HG02938 (cell line): ENCODE measurements at regions not wholly inside any gene's neighbourhood (a gene's known extent, or its start where the extent isn't known, plus 50 kb on each side); places are given as distances from the start of the nearest gene placed in this dataset.
A peak's percentile ranks its signal among the peaks of the same experiment; 100 is the strongest.

Experiments
- ATAC-seq: cut with Tn5 transposase; IDR thresholded peaks from one replicate; pipeline ENCODE4 v1.9.1; 2021; ENCODE audit warnings: mild to moderate bottlenecking, moderate library complexity; ENCODE audit not compliant: unreplicated experiment

GRCh38 chr4:164462471-164462870 lies 291.5 kb upstream of the SMIM31 start:
- ATAC-seq: no peak

GRCh38 chr4:164464313-164464712 lies 289.6 kb upstream of the SMIM31 start:
- ATAC-seq: no peak

- no peak for ATAC-seq
These were observed 286.4 kb upstream of the SMIM31 start for GRCh38 chr4:164467493-164467892.

GRCh38 chr4:164481306-164482091 lies 272.4 kb upstream of the SMIM31 start:
- no peak for ATAC-seq

GRCh38 chr4:164482092-164482404 lies 271.9 kb upstream of the SMIM31 start:
- no peak for ATAC-seq

GRCh38 chr4:164482758-164483157 lies 271.2 kb upstream of the SMIM31 start:
- no peak for ATAC-seq

- ATAC-seq: no peak
These were observed 270.2 kb upstream of the SMIM31 start for GRCh38 chr4:164483711-164484110.

- ATAC-seq: no peak
These were observed 269.4 kb upstream of the SMIM31 start for GRCh38 chr4:164484551-164484950.

GRCh38 chr4:164485136-164485535 lies 268.8 kb upstream of the SMIM31 start:
- no peak for ATAC-seq

- ATAC-seq: no peak
These were observed 265.8 kb upstream of the SMIM31 start for GRCh38 chr4:164488114-164488513.

- ATAC-seq: no peak
These were observed 252.9 kb upstream of the SMIM31 start for GRCh38 chr4:164501074-164501473.

- no peak for ATAC-seq
These were observed 250.1 kb upstream of the SMIM31 start for GRCh38 chr4:164503874-164504273.

- ATAC-seq: no peak
These were observed 245.8 kb upstream of the SMIM31 start for GRCh38 chr4:164508097-164508496.

GRCh38 chr4:164508771-164509170 lies 245.2 kb upstream of the SMIM31 start:
- ATAC-seq: no peak

- no peak for ATAC-seq
These were observed 244.0 kb upstream of the SMIM31 start for GRCh38 chr4:164509951-164510350.

GRCh38 chr4:164512124-164512523 lies 241.8 kb upstream of the SMIM31 start:
- ATAC-seq: peak; percentile 56

GRCh38 chr4:164514765-164515164 lies 239.2 kb upstream of the SMIM31 start:
- no peak for ATAC-seq

GRCh38 chr4:164524789-164525188 lies 229.1 kb upstream of the SMIM31 start:
- no peak for ATAC-seq

GRCh38 chr4:164526933-164527583 lies 226.9 kb upstream of the SMIM31 start:
- no peak for ATAC-seq

GRCh38 chr4:164529058-164529457 lies 224.9 kb upstream of the SMIM31 start:
- ATAC-seq: no peak

GRCh38 chr4:164529486-164529885 lies 224.4 kb upstream of the SMIM31 start:
- no peak for ATAC-seq

GRCh38 chr4:164531336-164531735 lies 222.6 kb upstream of the SMIM31 start:
- ATAC-seq: no peak

GRCh38 chr4:164536814-164537213 lies 217.1 kb upstream of the SMIM31 start:
- ATAC-seq: no peak
